OCI-LY7 (cell line): ENCODE measurements at regions not wholly inside any gene's neighbourhood (a gene's known extent, or its start where the extent isn't known, plus 50 kb on each side); places are given as distances from the start of the nearest gene placed in this dataset.

Experiments used
- BruUV-seq: library from RNA; stranded (reverse); fragments of 400-500 nt; replicated peaks from 2 replicates; lab custom pipeline; 2021; lab: Mats Ljungman, UMichigan
- CTCF ChIA-PET: fragments of 300-600 bp; sonication (Branson Sonifier 250); formaldehyde crosslinking; loops from one replicate; lab custom pipeline; 2022; ENCODE audit warnings: antibody characterized with exemption; ENCODE audit not compliant: unreplicated experiment; lab: Charles Lee
- POLR2A ChIA-PET: fragments of 300-600 bp; sonication (Branson Sonifier 250); formaldehyde crosslinking; loops from one replicate; lab custom pipeline; 2022; ENCODE audit warnings: antibody characterized with exemption; lab: Charles Lee
- DNase-seq: peaks from one replicate; pipeline ENCODE4 v3.0.0-alpha.2; 2015; ENCODE audit warnings: low spot score
- H2AFZ ChIP-seq: fragments of 200-600 bp; sonication (generic), shearing (Covaris generic); 2 replicates; pipeline ENCODE4 v1.6.1; 2014; ENCODE audit warnings: mild to moderate bottlenecking, antibody characterized with exemption, low read length, moderate library complexity
- H3K27ac ChIP-seq: fragments of 200-600 bp; sonication (generic); 2 replicates; pipeline ENCODE4 v1.5.1; 2014; ENCODE audit warnings: mixed run types, low read depth, mild to moderate bottlenecking, moderate library complexity, low read length, inconsistent platforms; ENCODE audit not compliant: poor library complexity, severe bottlenecking
- H3K36me3 ChIP-seq: fragments of 200-600 bp; sonication (generic); 2 replicates; pipeline ENCODE4 v1.6.1; 2014; ENCODE audit warnings: mild to moderate bottlenecking, antibody characterized with exemption, low read length, moderate library complexity, mixed read lengths; ENCODE audit not compliant: insufficient read depth
- H3K4me1 ChIP-seq: fragments of 200-600 bp; sonication (generic); 2 replicates; pipeline ENCODE4 v1.5.1; 2014; ENCODE audit warnings: mild to moderate bottlenecking, low read length; ENCODE audit not compliant: insufficient read depth, poor library complexity, severe bottlenecking
- H3K4me2 ChIP-seq: fragments of 200-600 bp; sonication (generic); 2 replicates; pipeline ENCODE4 v1.6.1; 2014; ENCODE audit warnings: mild to moderate bottlenecking, low read length
- H3K4me3 ChIP-seq: fragments of 200-600 bp; sonication (generic); 2 replicates; pipeline ENCODE4 v1.5.1; 2014; ENCODE audit warnings: mild to moderate bottlenecking, low read depth, low read length; ENCODE audit not compliant: poor library complexity, severe bottlenecking
- H3K79me2 ChIP-seq: fragments of 200-600 bp; sonication (generic); 2 replicates; pipeline ENCODE4 v1.6.1; 2016; ENCODE audit warnings: low read depth, mild to moderate bottlenecking, low read length, moderate library complexity, mixed read lengths; ENCODE audit not compliant: insufficient read depth
- H3K9me2 ChIP-seq: fragments of 200-600 bp; sonication (generic); 2 replicates; pipeline ENCODE4 v1.6.1; 2016; ENCODE audit warnings: mild to moderate bottlenecking, low read length, mixed read lengths; ENCODE audit not compliant: insufficient read depth
- H3K9me3 ChIP-seq: fragments of 200-600 bp; sonication (generic); 2 replicates; pipeline ENCODE4 v1.6.1; 2014; ENCODE audit warnings: mild to moderate bottlenecking, mixed run types, low read length, mixed read lengths
- H4K20me1 ChIP-seq: fragments of 200-600 bp; sonication (generic); 2 replicates; pipeline ENCODE4 v1.6.1; 2014; ENCODE audit warnings: mild to moderate bottlenecking, antibody characterized with exemption, low read length, moderate library complexity, mixed read lengths; ENCODE audit not compliant: insufficient read depth
- EZH2phosphoT487 ChIP-seq: fragments of 200-600 bp; sonication (generic); IDR thresholded peaks from 2 replicates; pipeline ENCODE4 v1.6.1; 2018; ENCODE audit warnings: low read depth, borderline replicate concordance, mild to moderate bottlenecking, mixed run types, antibody characterized with exemption, low read length, moderate library complexity, mixed read lengths
- intact Hi-C: fragments of 100-400 bp; cut with micrococcal nuclease; formaldehyde crosslinking; loops from one replicate; pipeline ENCODE4 v1.10.0; 2022; ENCODE audit not compliant: unreplicated experiment
- TF ChIP-seq, protein P1 (sequence below): fragments of 200-600 bp; sonication (generic); conservative IDR thresholded peaks from 2 replicates; pipeline ENCODE4 v1.5.1; 2014; ENCODE audit warnings: mild to moderate bottlenecking, antibody characterized with exemption, low read length, moderate library complexity, mixed read lengths

DNA sequence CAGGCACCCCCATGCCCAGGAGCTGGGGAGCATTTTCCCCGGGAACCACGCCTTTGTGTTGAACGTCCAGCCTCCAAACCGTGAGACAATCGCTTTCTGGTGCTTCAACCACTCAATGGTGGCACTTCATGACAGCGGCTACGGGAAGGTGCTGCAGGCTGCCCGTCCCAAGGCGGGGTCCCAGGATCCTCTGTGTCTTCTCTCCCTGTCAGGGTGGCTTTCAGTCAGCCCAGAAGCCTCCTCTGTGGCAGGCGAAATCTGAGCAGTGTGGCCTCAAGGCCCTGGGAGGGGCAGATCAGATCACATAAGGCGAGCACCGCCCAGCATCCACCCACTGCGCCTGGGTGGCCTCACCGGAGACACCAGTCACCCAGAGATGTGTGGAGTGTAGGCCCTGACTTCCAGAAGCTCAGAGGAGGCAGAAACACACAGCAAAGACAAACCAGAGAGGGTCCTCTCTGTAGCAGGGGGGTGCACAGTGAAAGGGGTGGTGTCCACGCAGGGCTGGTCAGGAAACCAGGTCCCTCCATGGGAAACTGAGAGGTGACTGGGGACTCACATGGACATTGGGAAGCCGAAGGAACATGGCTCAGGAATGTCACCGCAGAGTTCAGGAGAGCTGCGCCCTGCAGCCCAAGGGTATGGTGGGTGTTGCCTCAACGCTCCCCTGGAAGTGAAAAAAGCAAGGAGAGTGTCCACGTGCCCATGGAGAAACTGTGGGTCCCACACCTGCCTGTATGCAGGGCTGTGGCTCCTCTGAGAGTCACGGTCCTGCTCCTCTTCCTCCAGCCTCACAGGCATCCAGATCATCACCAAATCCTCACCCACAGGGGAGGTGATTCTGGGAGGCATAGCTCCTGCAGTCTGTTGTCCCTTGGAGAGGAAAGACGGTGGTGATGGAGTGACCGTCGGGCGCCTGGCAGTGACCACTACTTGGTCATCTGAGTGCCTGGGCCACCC lies 1420.7 kb downstream of the TBC1D22A start:
- POLR2A ChIA-PET, result no interaction called here
- H2AFZ ChIP-seq, result no peak overlapping the region
- no peaks in the 10 kb centered on the region for H4K20me1 ChIP-seq
- BruUV-seq, result no TSS peak
- H3K36me3 ChIP-seq, result no peaks in the 10 kb centered on the region
- H3K9me3 ChIP-seq, result no peaks in the 10 kb centered on the region
- TF ChIP-seq, protein P1, sequence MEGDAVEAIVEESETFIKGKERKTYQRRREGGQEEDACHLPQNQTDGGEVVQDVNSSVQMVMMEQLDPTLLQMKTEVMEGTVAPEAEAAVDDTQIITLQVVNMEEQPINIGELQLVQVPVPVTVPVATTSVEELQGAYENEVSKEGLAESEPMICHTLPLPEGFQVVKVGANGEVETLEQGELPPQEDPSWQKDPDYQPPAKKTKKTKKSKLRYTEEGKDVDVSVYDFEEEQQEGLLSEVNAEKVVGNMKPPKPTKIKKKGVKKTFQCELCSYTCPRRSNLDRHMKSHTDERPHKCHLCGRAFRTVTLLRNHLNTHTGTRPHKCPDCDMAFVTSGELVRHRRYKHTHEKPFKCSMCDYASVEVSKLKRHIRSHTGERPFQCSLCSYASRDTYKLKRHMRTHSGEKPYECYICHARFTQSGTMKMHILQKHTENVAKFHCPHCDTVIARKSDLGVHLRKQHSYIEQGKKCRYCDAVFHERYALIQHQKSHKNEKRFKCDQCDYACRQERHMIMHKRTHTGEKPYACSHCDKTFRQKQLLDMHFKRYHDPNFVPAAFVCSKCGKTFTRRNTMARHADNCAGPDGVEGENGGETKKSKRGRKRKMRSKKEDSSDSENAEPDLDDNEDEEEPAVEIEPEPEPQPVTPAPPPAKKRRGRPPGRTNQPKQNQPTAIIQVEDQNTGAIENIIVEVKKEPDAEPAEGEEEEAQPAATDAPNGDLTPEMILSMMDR, result no peak
- CTCF ChIA-PET, result no interaction called here
- H3K9me2 ChIP-seq, result no peaks in the 10 kb centered on the region
- DNase-seq, result no peak
- H3K4me2 ChIP-seq, result no peak overlapping the region
- H3K4me1 ChIP-seq, result no peaks in the 10 kb centered on the region
- no peaks in the 10 kb centered on the region for H3K79me2 ChIP-seq
- intact Hi-C loops, result no loop called here
- no peak overlapping the region for H3K27ac ChIP-seq
- H3K4me3 ChIP-seq, result no peak overlapping the region

DNA sequence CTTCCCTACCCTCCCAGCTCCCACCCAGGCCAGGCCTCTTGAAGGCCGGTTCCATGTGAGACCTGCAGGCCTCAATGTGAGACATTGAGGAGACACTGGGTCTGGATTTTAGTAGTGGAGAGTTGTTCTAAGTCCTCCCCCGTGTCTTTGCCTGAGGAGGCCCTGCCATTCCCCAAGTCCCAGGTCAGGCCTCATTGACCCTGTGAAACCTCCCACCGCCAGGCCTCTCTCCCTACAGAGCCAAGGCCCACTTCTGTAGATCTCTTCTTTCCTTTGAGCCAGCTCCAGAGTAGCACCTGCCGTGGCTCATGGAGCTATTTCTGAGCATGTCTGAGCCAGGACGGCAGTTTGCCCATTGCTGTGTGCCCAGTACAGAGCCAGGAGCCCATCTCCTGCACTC lies 1419.6 kb downstream of the TBC1D22A start:
- no peaks in the 10 kb centered on the region for H3K4me1 ChIP-seq
- H3K9me2 ChIP-seq, result no peaks in the 10 kb centered on the region
- DNase-seq, result no peak
- H3K79me2 ChIP-seq, result no peaks in the 10 kb centered on the region
- intact Hi-C loops, result no loop called here
- no peaks in the 10 kb centered on the region for H3K9me3 ChIP-seq
- H4K20me1 ChIP-seq, result no peaks in the 10 kb centered on the region
- H3K4me3 ChIP-seq, result no peak overlapping the region
- ChIA-PET POLR2A (no interaction called here), CTCF (no interaction called here)
- H3K4me2 ChIP-seq, result no peak overlapping the region
- H3K27ac ChIP-seq, result no peak overlapping the region
- TF ChIP-seq, protein P1, result no peak
- no peak for TF ChIP-seq EZH2phosphoT487
- no TSS peak for BruUV-seq
- no peaks in the 10 kb centered on the region for H3K36me3 ChIP-seq
- no peak overlapping the region for H2AFZ ChIP-seq
